IMR-90 (cell line): ENCODE measurements at regions not wholly inside any gene's neighbourhood (a gene's known extent, or its start where the extent isn't known, plus 50 kb on each side); places are given as distances from the start of the nearest gene placed in this dataset.

Experiments
- ATAC-seq: fragments of 200-7000 bp; cut with Tn5 transposase; 2 replicates; pipeline ENCODE4 v1.9.1; 2020; ENCODE audit warnings: low read depth, mild to moderate bottlenecking, moderate library complexity
- BruUV-seq: library from RNA; stranded (reverse); fragments of 400-500 nt; replicated peaks from 2 replicates; lab custom pipeline; 2021; lab: Mats Ljungman, UMichigan
- CTCF ChIA-PET: fragments of 300-600 bp; formaldehyde crosslinking; extraction: SDS; loops from one replicate; lab custom pipeline; 2021; ENCODE audit warnings: antibody characterized with exemption; lab: Yijun Ruan, JAX
- POLR2A ChIA-PET: fragments of 300-600 bp; sonication (Branson Sonifier 250); formaldehyde crosslinking; loops from one replicate; lab custom pipeline; 2022; ENCODE audit warnings: antibody characterized with exemption; ENCODE audit not compliant: unreplicated experiment; lab: Charles Lee
- DNase-seq: peaks from one replicate; pipeline ENCODE4 v3.0.0; 2013
- H2AFZ ChIP-seq: replicated peaks from 2 replicates; pipeline ENCODE3; 2013; ENCODE audit warnings: low read length, mild to moderate bottlenecking; ENCODE audit not compliant: poor library complexity
- H2AK5ac ChIP-seq: 2 replicates; pipeline ENCODE4 v1.6.1; 2013; ENCODE audit warnings: low read depth, low read length, inconsistent platforms
- H2AK9ac ChIP-seq: replicated peaks from 2 replicates; pipeline ENCODE3; 2013; ENCODE audit warnings: mild to moderate bottlenecking, low read depth, low read length, moderate library complexity; ENCODE audit not compliant: poor library complexity
- H2BK120ac ChIP-seq: 2 replicates; pipeline ENCODE4 v1.6.1; 2013; ENCODE audit warnings: low read depth, low read length, inconsistent platforms
- H2BK15ac ChIP-seq: 3 replicates; pipeline ENCODE4 v1.6.1; 2013; ENCODE audit warnings: low read depth, low read length, inconsistent platforms
- H2BK20ac ChIP-seq: 2 replicates; pipeline ENCODE4 v1.6.1; 2013; ENCODE audit warnings: low read depth, mild to moderate bottlenecking, inconsistent platforms, low read length, moderate library complexity
- H2BK5ac ChIP-seq: 2 replicates; pipeline ENCODE4 v1.6.1; 2013; ENCODE audit warnings: mild to moderate bottlenecking, low read depth, low read length, inconsistent platforms; ENCODE audit not compliant: poor library complexity, severe bottlenecking
- H3K14ac ChIP-seq: replicated peaks from 2 replicates; pipeline ENCODE4 v1.6.1; 2013; ENCODE audit warnings: low read depth, low read length, inconsistent platforms
- H3K18ac ChIP-seq: 2 replicates; pipeline ENCODE4 v1.6.1; 2013; ENCODE audit warnings: low read depth, low read length, control low read depth
- H3K23ac ChIP-seq: 2 replicates; pipeline ENCODE4 v1.6.1; 2013; ENCODE audit warnings: low read depth, low read length, inconsistent platforms
- H3K27ac ChIP-seq: 2 replicates; pipeline ENCODE4 v1.5.1; 2013; ENCODE audit warnings: mild to moderate bottlenecking, control low read depth, low read length; ENCODE audit not compliant: insufficient read depth
- H3K27me3 ChIP-seq: 2 replicates; pipeline ENCODE4 v1.6.1; 2013; ENCODE audit warnings: low read length; ENCODE audit not compliant: control insufficient read depth, insufficient read depth
- H3K36me3 ChIP-seq: 2 replicates; pipeline ENCODE4 v1.6.1; 2013; ENCODE audit warnings: low read length, mixed read lengths; ENCODE audit not compliant: control insufficient read depth, insufficient read depth
- H3K4ac ChIP-seq: 2 replicates; pipeline ENCODE4 v1.6.1; 2013; ENCODE audit warnings: low read depth, low read length, inconsistent platforms
- H3K4me1 ChIP-seq: 2 replicates; pipeline ENCODE4 v1.6.1; 2013; ENCODE audit warnings: low read length, mixed read lengths; ENCODE audit not compliant: control insufficient read depth, insufficient read depth
- H3K4me2 ChIP-seq: 2 replicates; pipeline ENCODE4 v1.6.1; 2013; ENCODE audit warnings: low read depth, mild to moderate bottlenecking, control low read depth, low read length, moderate library complexity
- H3K4me3 ChIP-seq: 2 replicates; pipeline ENCODE4 v1.5.1; 2013; ENCODE audit warnings: low read depth, mild to moderate bottlenecking, control low read depth, low read length, moderate library complexity; ENCODE audit not compliant: insufficient read depth
- H3K56ac ChIP-seq: 2 replicates; pipeline ENCODE4 v1.6.1; 2013; ENCODE audit warnings: low read length, inconsistent platforms; ENCODE audit not compliant: insufficient read depth; ENCODE audit errors: extremely low read depth
- H3K79me1 ChIP-seq, 2 experiments: 2 replicates each; pipeline ENCODE4 v1.6.1; 2013; ENCODE audit warnings: low read length in 2 of 2, inconsistent platforms in 1 of 2, low read depth in 1 of 2
- H3K9ac ChIP-seq: 2 replicates; pipeline ENCODE4 v1.6.1; 2013; ENCODE audit warnings: low read depth, low read length, control low read depth
- H3K9me1 ChIP-seq: 2 replicates; pipeline ENCODE4 v1.6.1; 2013; ENCODE audit warnings: low read length, inconsistent platforms; ENCODE audit not compliant: insufficient read depth
- H3K9me3 ChIP-seq: 2 replicates; pipeline ENCODE4 v1.6.1; 2013; ENCODE audit warnings: low read length; ENCODE audit not compliant: control insufficient read depth, insufficient read depth
- H4K20me1 ChIP-seq: 2 replicates; pipeline ENCODE4 v1.6.1; 2013; ENCODE audit warnings: low read length, inconsistent platforms; ENCODE audit not compliant: insufficient read depth
- H4K5ac ChIP-seq: 2 replicates; pipeline ENCODE4 v1.6.1; 2013; ENCODE audit warnings: mild to moderate bottlenecking, low read depth, low read length, control low read depth
- H4K8ac ChIP-seq, 2 experiments: 2 replicates each; pipeline ENCODE4 v1.6.1; 2013; ENCODE audit warnings: low read depth in 2 of 2, low read length in 2 of 2, control low read depth in 1 of 2, inconsistent platforms in 1 of 2
- H4K91ac ChIP-seq: 2 replicates; pipeline ENCODE4 v1.6.1; 2013; ENCODE audit warnings: low read depth, low read length, inconsistent platforms; ENCODE audit not compliant: insufficient read depth
- BHLHE40 ChIP-seq: fragments of 150-350 bp; IDR thresholded peaks from 2 replicates; pipeline ENCODE4 v1.6.1; 2016; ENCODE audit warnings: mild to moderate bottlenecking, low read depth, low read length
- CEBPB ChIP-seq: IDR thresholded peaks from 2 replicates; pipeline ENCODE4 v1.6.1; 2012; ENCODE audit warnings: low read depth, low read length, improper control_type of control experiment
- CHD1 ChIP-seq: IDR thresholded peaks from 2 replicates; pipeline ENCODE4 v1.6.1; 2012; ENCODE audit warnings: low read depth, low read length, improper control_type of control experiment
- FOS ChIP-seq: fragments of 150-350 bp; IDR thresholded peaks from 2 replicates; pipeline ENCODE4 v1.6.1; 2016; ENCODE audit warnings: low read depth, low read length
- MAFK ChIP-seq: IDR thresholded peaks from 2 replicates; pipeline ENCODE4 v1.6.1; 2012; ENCODE audit warnings: low read depth, low read length, improper control_type of control experiment
- MAZ ChIP-seq: IDR thresholded peaks from 2 replicates; pipeline ENCODE4 v1.6.1; 2012; ENCODE audit warnings: low read depth, mild to moderate bottlenecking, low read length, improper control_type of control experiment, moderate library complexity, borderline replicate concordance
- MXI1 ChIP-seq: IDR thresholded peaks from 2 replicates; pipeline ENCODE4 v1.6.1; 2012; ENCODE audit warnings: low read depth, mild to moderate bottlenecking, low read length, moderate library complexity, borderline replicate concordance
- NFE2L2 ChIP-seq: fragments of 150-350 bp; IDR thresholded peaks from 2 replicates; pipeline ENCODE4 v1.6.1; 2016; ENCODE audit warnings: low read depth, mild to moderate bottlenecking, low read length
- POLR2A ChIP-seq: IDR thresholded peaks from 2 replicates; pipeline ENCODE4 v1.6.1; 2012; ENCODE audit warnings: mild to moderate bottlenecking, low read depth, low read length
- RAD21 ChIP-seq: IDR thresholded peaks from 2 replicates; pipeline ENCODE4 v1.6.1; 2012; ENCODE audit warnings: low read length, improper control_type of control experiment
- RCOR1 ChIP-seq: IDR thresholded peaks from 2 replicates; pipeline ENCODE4 v1.6.1; 2012; ENCODE audit warnings: mild to moderate bottlenecking, low read length, improper control_type of control experiment; ENCODE audit not compliant: insufficient replicate concordance
- RFX5 ChIP-seq: IDR thresholded peaks from 2 replicates; pipeline ENCODE4 v1.8.0; 2012; ENCODE audit warnings: low read depth, mild to moderate bottlenecking, low read length, moderate library complexity
- SMC3 ChIP-seq: fragments of 150-350 bp; IDR thresholded peaks from 2 replicates; pipeline ENCODE4 v1.6.1; 2016; ENCODE audit warnings: low read depth, mild to moderate bottlenecking, antibody characterized with exemption, low read length, moderate library complexity
- WGBS, 2 experiments: methylation state at CpG; one replicate each; pipeline versions ENCODE4 v1.1.5 to v1.1.7; 2013; ENCODE audit warnings: missing lambda C conversion rate in 2 of 2; ENCODE audit not compliant: insufficient read length in 1 of 2; ENCODE audit errors: extremely low coverage in 2 of 2; 5-methylcytosine and 5-hydroxymethylcytosine counted together
- dilution Hi-C: fragments of 300-500 bp; cut with HindIII; formaldehyde crosslinking; loops from one replicate; pipeline ENCODE4 v1.14.3; 2018; ENCODE audit warnings: low sequenced_read_pairs; ENCODE audit not compliant: unreplicated experiment
- in situ Hi-C: fragments of 300-500 bp; cut with MboI; formaldehyde crosslinking; loops from 3 replicates; pipeline ENCODE4 v1.14.3; 2019; ENCODE audit warnings: low sequenced_read_pairs, inconsistent platforms, mixed read lengths
- intact Hi-C: fragments of 100-400 bp; cut with micrococcal nuclease; formaldehyde crosslinking; loops from 2 replicates; pipeline ENCODE4 v1.10.0; 2022
- TF ChIP-seq, protein P1 (sequence below): fragments of 150-350 bp; IDR thresholded peaks from 2 replicates; pipeline ENCODE4 v1.6.1; 2017; ENCODE audit warnings: mild to moderate bottlenecking, antibody characterized with exemption, low read length, low read depth
- TF ChIP-seq, protein P2 (sequence below): conservative IDR thresholded peaks from 2 replicates; pipeline ENCODE4 v1.5.1; 2012; ENCODE audit warnings: mild to moderate bottlenecking, low read depth, low read length, improper control_type of control experiment
- TF ChIP-seq, protein P3 (sequence below): fragments of 150-350 bp; IDR thresholded peaks from 2 replicates; pipeline ENCODE4 v1.6.1; 2016; ENCODE audit warnings: low read depth, mild to moderate bottlenecking, low read length, moderate library complexity, borderline replicate concordance

DNA sequence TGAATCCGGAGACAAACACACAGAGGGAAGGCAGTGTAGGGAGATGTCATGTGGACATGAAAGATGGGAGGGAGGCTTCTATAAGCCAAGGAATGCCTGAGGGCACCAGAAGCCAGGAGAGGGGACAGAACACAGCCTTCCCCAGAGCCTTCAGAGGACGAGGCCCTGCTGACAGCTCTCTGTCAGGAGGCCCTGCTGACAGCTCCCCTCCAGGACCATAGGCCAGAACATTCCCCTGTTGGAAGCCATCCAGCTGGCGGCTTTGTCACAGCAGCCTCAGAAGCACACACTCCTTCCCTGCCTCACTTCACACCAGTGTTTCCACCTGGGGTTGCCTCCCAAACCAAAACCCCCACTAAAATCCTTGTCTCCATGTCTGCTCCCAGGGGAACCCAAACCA is 171.3 kb upstream of the ID2 start:
- Histone ChIP-seq H2BK120ac (no peak overlapping the region), H3K27me3 (peaks cover 5% of the 10 kb centered on the region; the same call in 1 of the 2 replicates), H2AK5ac (no peak overlapping the region), H4K5ac (no peak overlapping the region), H3K14ac (no peak overlapping the region), H3K9me3 (peaks cover 7% of the 10 kb centered on the region; the same call in 1 of the 2 replicates), H2BK15ac (no peak overlapping the region), H4K20me1 (no peaks in the 10 kb centered on the region; the same call in 1 of the 2 replicates), H3K4ac (no peak overlapping the region), H3K79me1 (no peaks in the 10 kb centered on the region), H3K36me3 (no peaks in the 10 kb centered on the region), H2BK5ac (no peak overlapping the region), H3K18ac (no peak overlapping the region), H3K9ac (no peak overlapping the region), H4K91ac (no peak overlapping the region), H3K9me1 (no peaks in the 10 kb centered on the region), H4K8ac (no peak overlapping the region), H3K4me2 (no peak overlapping the region), H2AK9ac (no peak overlapping the region), H3K4me3 (no peak overlapping the region), H3K4me1 (peaks cover 3% of the 10 kb centered on the region), H2AFZ (no peak overlapping the region), H3K23ac (no peak overlapping the region), H3K27ac (no peak overlapping the region), H3K56ac (no peak overlapping the region), H2BK20ac (no peak overlapping the region)
- TF ChIP-seq RFX5 = no peak
- TF ChIP-seq, protein P1, sequence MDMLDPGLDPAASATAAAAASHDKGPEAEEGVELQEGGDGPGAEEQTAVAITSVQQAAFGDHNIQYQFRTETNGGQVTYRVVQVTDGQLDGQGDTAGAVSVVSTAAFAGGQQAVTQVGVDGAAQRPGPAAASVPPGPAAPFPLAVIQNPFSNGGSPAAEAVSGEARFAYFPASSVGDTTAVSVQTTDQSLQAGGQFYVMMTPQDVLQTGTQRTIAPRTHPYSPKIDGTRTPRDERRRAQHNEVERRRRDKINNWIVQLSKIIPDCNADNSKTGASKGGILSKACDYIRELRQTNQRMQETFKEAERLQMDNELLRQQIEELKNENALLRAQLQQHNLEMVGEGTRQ = no peak
- TF ChIP-seq CHD1 = no peak
- no peak for TF ChIP-seq MAZ
- no peak for TF ChIP-seq SMC3
- TF ChIP-seq CEBPB = no peak
- no peak for TF ChIP-seq BHLHE40
- TF ChIP-seq NFE2L2 = no peak
- no peak for TF ChIP-seq RAD21
- no peak for TF ChIP-seq MAFK
- TF ChIP-seq, protein P2, sequence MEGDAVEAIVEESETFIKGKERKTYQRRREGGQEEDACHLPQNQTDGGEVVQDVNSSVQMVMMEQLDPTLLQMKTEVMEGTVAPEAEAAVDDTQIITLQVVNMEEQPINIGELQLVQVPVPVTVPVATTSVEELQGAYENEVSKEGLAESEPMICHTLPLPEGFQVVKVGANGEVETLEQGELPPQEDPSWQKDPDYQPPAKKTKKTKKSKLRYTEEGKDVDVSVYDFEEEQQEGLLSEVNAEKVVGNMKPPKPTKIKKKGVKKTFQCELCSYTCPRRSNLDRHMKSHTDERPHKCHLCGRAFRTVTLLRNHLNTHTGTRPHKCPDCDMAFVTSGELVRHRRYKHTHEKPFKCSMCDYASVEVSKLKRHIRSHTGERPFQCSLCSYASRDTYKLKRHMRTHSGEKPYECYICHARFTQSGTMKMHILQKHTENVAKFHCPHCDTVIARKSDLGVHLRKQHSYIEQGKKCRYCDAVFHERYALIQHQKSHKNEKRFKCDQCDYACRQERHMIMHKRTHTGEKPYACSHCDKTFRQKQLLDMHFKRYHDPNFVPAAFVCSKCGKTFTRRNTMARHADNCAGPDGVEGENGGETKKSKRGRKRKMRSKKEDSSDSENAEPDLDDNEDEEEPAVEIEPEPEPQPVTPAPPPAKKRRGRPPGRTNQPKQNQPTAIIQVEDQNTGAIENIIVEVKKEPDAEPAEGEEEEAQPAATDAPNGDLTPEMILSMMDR = no peak
- no peak for TF ChIP-seq POLR2A
- TF ChIP-seq MXI1 = no peak
- no peak for TF ChIP-seq FOS
- TF ChIP-seq, protein P3, sequence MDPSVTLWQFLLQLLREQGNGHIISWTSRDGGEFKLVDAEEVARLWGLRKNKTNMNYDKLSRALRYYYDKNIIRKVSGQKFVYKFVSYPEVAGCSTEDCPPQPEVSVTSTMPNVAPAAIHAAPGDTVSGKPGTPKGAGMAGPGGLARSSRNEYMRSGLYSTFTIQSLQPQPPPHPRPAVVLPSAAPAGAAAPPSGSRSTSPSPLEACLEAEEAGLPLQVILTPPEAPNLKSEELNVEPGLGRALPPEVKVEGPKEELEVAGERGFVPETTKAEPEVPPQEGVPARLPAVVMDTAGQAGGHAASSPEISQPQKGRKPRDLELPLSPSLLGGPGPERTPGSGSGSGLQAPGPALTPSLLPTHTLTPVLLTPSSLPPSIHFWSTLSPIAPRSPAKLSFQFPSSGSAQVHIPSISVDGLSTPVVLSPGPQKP = no peak
- no peak for TF ChIP-seq RCOR1
- BruUV-seq = no TSS peak
- DNase-seq (no peak), ATAC-seq (no peak)
- ChIA-PET POLR2A (no interaction called here), CTCF (no interaction called here)
- in situ Hi-C loops = no loop called here
- intact Hi-C loops = loop anchor here (10.0 kb wide), 1 partner anchor 174 kb away; the partner anchor contains the start of gene ID2
- 62% methylated on average over 2 of the region's 3 CpGs; no CpG with 5 or more reads in 1 of the 2 experiments for WGBS, 2 experiments
- dilution Hi-C loops = no loop called here
